Gastroesophageal sphincter (tissue), 4 donors: ENCODE measurements at regions not wholly inside any gene's neighbourhood (a gene's known extent, or its start where the extent isn't known, plus 50 kb on each side); places are given as distances from the start of the nearest gene placed in this dataset.

Experiments
- ATAC-seq: fragments of 150-250 bp; one replicate; pipeline ENCODE4 v1.9.1; 2016; ENCODE audit warnings: mild to moderate bottlenecking, moderate library complexity
- H3K27ac ChIP-seq, 4 donors: fragments of 200-600 bp; sonication (generic) in 3 of 4; 1 replicate in 3 of 4; 2 replicates in 1 of 4; pipeline ENCODE4 v1.5.1; 2016 to 2019
- H3K27me3 ChIP-seq: fragments of 200-600 bp; sonication (generic); one replicate; pipeline ENCODE4 v1.5.1; 2019
- H3K36me3 ChIP-seq, 2 donors: fragments of 200-600 bp; sonication (generic); one replicate each; pipeline ENCODE4 v1.5.1; 2019; ENCODE audit warnings: control low read depth in 1 of 2
- H3K4me1 ChIP-seq, 3 donors: fragments of 200-600 bp; sonication (generic); 1 replicate in 2 of 3; 2 replicates in 1 of 3; pipeline ENCODE4 v1.5.1; 2016 to 2019; ENCODE audit warnings: control low read depth in 2 of 3
- H3K4me3 ChIP-seq, 2 donors: fragments of 200-600 bp; sonication (generic); one replicate each; pipeline ENCODE4 v1.5.1; 2019; ENCODE audit warnings: mild to moderate bottlenecking in 1 of 2, moderate library complexity in 1 of 2
- H3K9me3 ChIP-seq, 3 donors: fragments of 200-600 bp; sonication (generic); one replicate each; pipeline ENCODE4 v1.5.1; 2017 to 2019; ENCODE audit warnings: control low read depth in 2 of 3
- EP300 ChIP-seq: sonication (generic); formaldehyde crosslinking; IDR thresholded peaks from one replicate; pipeline ENCODE4 v1.6.1; 2017; ENCODE audit warnings: antibody characterized with exemption, mild to moderate bottlenecking
- POLR2A ChIP-seq, 2 donors: fragments of 450-650 bp; IDR thresholded peaks; one replicate each; pipeline ENCODE4 v1.6.1; 2017; ENCODE audit warnings: antibody characterized with exemption in 2 of 2, mild to moderate bottlenecking in 2 of 2, moderate library complexity in 1 of 2
- POLR2AphosphoS5 ChIP-seq: sonication (generic); formaldehyde crosslinking; IDR thresholded peaks from one replicate; pipeline ENCODE4 v1.6.1; 2017; ENCODE audit warnings: antibody characterized with exemption
- WGBS, 2 donors: methylation state at CpG; one replicate each; pipeline ENCODE4 v1.1.5; 2018; ENCODE audit warnings: low coverage in 1 of 2; 5-methylcytosine and 5-hydroxymethylcytosine counted together
- TF ChIP-seq, protein P1 (sequence below), 4 experiments: fragments of 200-600 bp in 2 of 4; fragments of 450-650 bp in 2 of 4; sonication (generic) in 1 of 4; IDR thresholded peaks; one replicate each; pipeline ENCODE4 v1.5.1; 2017 to 2019; ENCODE audit warnings: antibody characterized with exemption in 4 of 4, mild to moderate bottlenecking in 2 of 4, moderate library complexity in 2 of 4

DNA sequence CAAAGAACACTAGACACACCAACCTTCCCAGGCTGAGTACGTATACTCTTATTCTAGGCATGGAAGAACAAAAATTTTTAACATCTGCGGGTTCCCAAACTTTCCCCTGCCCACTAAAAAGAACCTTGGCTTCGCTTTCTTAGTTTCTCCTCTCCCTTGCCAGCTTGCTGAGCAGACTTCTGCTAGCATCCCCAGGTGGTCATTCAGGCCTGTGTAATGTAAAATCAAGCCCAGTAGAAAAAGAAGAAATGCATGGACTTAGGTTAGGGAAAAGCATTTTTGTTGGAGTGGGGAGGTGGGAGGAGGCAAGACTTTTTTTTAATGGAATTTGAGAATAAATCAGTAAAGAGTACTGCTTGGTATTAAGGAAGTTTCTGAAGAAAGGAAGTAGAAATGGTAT lies 331.0 kb upstream of the TLE4 start:
- ATAC-seq: no peak
- WGBS, 2 donors: 89% methylated on average over 3 of the region's 3 CpGs; no CpG with 5 or more reads in 1 of the 2 donors
- Histone ChIP-seq H3K9me3 (no peaks in the 10 kb centered on the region), H3K27ac (no peak overlapping the region), H3K4me1 (no peaks in the 10 kb centered on the region), H3K36me3 (no peaks in the 10 kb centered on the region), H3K27me3 (no peaks in the 10 kb centered on the region), H3K4me3 (no peak overlapping the region)
- TF ChIP-seq POLR2A (IDR thresholded peaks at IDR 0.05) (no peak), POLR2AphosphoS5 (no peak), EP300 (no peak)
- TF ChIP-seq, protein P1, sequence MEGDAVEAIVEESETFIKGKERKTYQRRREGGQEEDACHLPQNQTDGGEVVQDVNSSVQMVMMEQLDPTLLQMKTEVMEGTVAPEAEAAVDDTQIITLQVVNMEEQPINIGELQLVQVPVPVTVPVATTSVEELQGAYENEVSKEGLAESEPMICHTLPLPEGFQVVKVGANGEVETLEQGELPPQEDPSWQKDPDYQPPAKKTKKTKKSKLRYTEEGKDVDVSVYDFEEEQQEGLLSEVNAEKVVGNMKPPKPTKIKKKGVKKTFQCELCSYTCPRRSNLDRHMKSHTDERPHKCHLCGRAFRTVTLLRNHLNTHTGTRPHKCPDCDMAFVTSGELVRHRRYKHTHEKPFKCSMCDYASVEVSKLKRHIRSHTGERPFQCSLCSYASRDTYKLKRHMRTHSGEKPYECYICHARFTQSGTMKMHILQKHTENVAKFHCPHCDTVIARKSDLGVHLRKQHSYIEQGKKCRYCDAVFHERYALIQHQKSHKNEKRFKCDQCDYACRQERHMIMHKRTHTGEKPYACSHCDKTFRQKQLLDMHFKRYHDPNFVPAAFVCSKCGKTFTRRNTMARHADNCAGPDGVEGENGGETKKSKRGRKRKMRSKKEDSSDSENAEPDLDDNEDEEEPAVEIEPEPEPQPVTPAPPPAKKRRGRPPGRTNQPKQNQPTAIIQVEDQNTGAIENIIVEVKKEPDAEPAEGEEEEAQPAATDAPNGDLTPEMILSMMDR (IDR thresholded peaks at IDR 0.05): no peak

DNA sequence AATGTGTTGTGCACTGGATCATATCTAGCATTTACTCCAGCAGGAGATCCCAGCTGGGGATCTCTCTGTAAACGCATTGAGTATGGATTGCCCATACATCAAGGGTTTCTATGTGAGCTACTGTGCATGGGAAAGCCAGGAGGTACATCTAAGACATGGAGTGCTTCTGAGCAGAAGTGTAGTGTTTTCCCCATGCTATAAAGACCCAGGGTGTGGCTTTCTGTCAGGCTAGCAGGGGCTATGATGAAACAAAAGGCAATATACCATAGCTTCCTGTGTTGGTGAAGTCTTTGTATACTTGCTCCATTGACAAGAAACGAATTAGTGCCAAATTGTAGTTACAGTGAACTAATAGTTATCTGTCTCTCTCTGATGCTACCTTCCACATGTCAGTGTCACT lies 329.3 kb upstream of the TLE4 start:
- H3K27ac ChIP-seq: no peak overlapping the region
- H3K4me3 ChIP-seq: no peak overlapping the region
- ATAC-seq: no peak
- 69 to 72% methylated on average over 2 of the region's 2 CpGs for WGBS, 2 donors
- TF ChIP-seq EP300: no peak
- TF ChIP-seq, protein P1 (IDR thresholded peaks at IDR 0.05): no peak
- no peak for TF ChIP-seq POLR2AphosphoS5
- TF ChIP-seq POLR2A (IDR thresholded peaks at IDR 0.05): no peak
- H3K4me1 ChIP-seq: no peaks in the 10 kb centered on the region
- no peaks in the 10 kb centered on the region for H3K27me3 ChIP-seq
- no peaks in the 10 kb centered on the region for H3K36me3 ChIP-seq
- no peaks in the 10 kb centered on the region for H3K9me3 ChIP-seq

DNA sequence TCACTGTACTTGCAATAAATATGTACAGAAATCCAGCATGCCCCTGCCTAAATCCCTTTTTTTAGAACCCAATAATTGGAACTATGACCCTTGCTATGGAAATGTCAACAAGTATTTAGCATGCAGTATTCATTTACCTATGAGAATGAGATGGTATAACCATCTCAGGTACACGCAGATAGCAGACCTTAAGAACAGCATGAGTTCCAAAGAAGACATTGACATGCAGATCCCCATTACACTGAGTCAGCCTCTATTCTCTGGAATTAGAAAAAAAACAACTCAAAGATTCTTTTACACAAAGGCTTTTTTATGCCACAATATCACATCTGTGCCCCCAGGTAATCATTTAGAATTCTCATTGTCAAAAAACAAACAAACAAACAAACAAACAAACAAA lies 325.6 kb upstream of the TLE4 start:
- Histone ChIP-seq H3K4me3 (no peak overlapping the region), H3K4me1 (no peaks in the 10 kb centered on the region)

DNA sequence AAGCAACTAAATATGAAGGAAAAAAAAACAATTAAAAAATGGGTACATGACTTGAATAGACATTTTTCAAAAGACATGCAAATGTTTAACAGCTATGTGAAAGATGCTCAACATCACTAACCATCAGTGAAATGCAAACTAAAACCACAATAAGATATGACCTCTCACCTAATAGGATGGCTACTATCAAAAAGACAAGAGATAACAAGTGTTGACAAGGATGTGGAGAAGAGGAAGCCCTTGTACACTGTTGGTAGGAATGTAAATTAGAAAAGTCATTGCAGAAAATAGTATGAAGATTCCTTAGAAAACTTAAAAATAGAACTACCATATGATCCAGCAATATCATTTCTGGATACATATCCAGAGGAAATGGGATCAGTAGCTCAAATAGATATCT lies 324.7 kb upstream of the TLE4 start:
- Histone ChIP-seq H3K27me3 (no peaks in the 10 kb centered on the region), H3K27ac (no peak overlapping the region), H3K9me3 (no peaks in the 10 kb centered on the region), H3K4me3 (no peak overlapping the region), H3K36me3 (no peaks in the 10 kb centered on the region), H3K4me1 (no peaks in the 10 kb centered on the region)
- ATAC-seq: no peak
- TF ChIP-seq POLR2A (IDR thresholded peaks at IDR 0.05) (no peak), POLR2AphosphoS5 (no peak), EP300 (no peak)
- TF ChIP-seq, protein P1 (IDR thresholded peaks at IDR 0.05): no peak

More for the DNA sequence above, 325.6 kb upstream of the TLE4 start:
- TF ChIP-seq, protein P1 (IDR thresholded peaks at IDR 0.05): no peak
- TF ChIP-seq POLR2AphosphoS5 (no peak), POLR2A (IDR thresholded peaks at IDR 0.05) (no peak), EP300 (no peak)
- ATAC-seq: no peak
- 50 to 79% methylated on average over 1 of the region's 1 CpG for WGBS, 2 donors
- H3K27me3 ChIP-seq: no peaks in the 10 kb centered on the region
- no peaks in the 10 kb centered on the region for H3K36me3 ChIP-seq
- H3K9me3 ChIP-seq: no peaks in the 10 kb centered on the region
- no peak overlapping the region for H3K27ac ChIP-seq

DNA sequence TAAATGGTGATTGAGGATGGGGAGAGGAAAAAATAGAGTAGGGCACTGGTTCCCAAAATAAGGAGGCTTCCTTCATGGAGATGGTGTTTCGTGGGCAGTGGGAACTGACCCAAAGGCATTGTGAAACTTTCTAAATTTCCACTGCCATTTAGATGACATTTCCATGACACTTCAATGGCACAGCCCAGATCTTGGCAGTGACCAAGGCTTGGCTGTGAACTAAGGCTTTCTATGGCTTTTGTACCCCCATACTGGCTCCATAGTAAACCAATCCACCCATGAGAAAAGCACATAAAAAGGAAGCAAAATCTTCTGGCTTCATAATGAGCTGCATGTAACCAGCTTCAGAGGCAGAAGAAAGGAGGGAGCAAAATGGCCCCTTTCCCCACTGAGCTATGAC lies 321.0 kb upstream of the TLE4 start:
- no peak for TF ChIP-seq EP300
- no peak for TF ChIP-seq POLR2AphosphoS5
- TF ChIP-seq, protein P1 (IDR thresholded peaks at IDR 0.05): no peak
- TF ChIP-seq POLR2A (IDR thresholded peaks at IDR 0.05): no peak
- H3K4me1 ChIP-seq: no peaks in the 10 kb centered on the region
- no peak overlapping the region for H3K27ac ChIP-seq
- ATAC-seq: no peak
- H3K4me3 ChIP-seq: no peak overlapping the region
- WGBS, 2 donors: 58 to 60% methylated on average over 1 of the region's 1 CpG
- H3K9me3 ChIP-seq: no peaks in the 10 kb centered on the region
- no peaks in the 10 kb centered on the region for H3K36me3 ChIP-seq
- peaks cover 5% of the 10 kb centered on the region for H3K27me3 ChIP-seq
